Tibial nerve (tissue), 4 donors: ENCODE measurements at regions not wholly inside any gene's neighbourhood (a gene's known extent, or its start where the extent isn't known, plus 50 kb on each side); places are given as distances from the start of the nearest gene placed in this dataset.

Experiments used
- CTCF ChIP-seq, 5 experiments: fragments of 200-600 bp in 3 of 5; fragments of 450-650 bp in 2 of 5; sonication (generic) in 3 of 5; IDR thresholded peaks; one replicate each; pipeline ENCODE4 v1.5.1; 2016 to 2019; ENCODE audit warnings: antibody characterized with exemption in 5 of 5, mild to moderate bottlenecking in 3 of 5, moderate library complexity in 2 of 5
- EP300 ChIP-seq, 2 donors: sonication (generic); formaldehyde crosslinking; IDR thresholded peaks; one replicate each; pipeline ENCODE4 v1.6.1; 2017; ENCODE audit warnings: antibody characterized with exemption in 2 of 2, mild to moderate bottlenecking in 1 of 2
- POLR2A ChIP-seq, 2 donors: fragments of 450-650 bp; IDR thresholded peaks; one replicate each; pipeline ENCODE4 v1.6.1; 2017; ENCODE audit warnings: antibody characterized with exemption in 2 of 2, mild to moderate bottlenecking in 2 of 2, moderate library complexity in 2 of 2

GRCh38 chr13:34623331-34623730 lies 318.7 kb upstream of the NBEA start:
- TF ChIP-seq CTCF (IDR thresholded peaks at IDR 0.05) (no peak), POLR2A (IDR thresholded peaks at IDR 0.05) (no peak), EP300 (IDR thresholded peaks at IDR 0.05) (no peak)
